ENCODE measurements at regions not wholly inside any gene's neighbourhood (a gene's known extent, or its start where the extent isn't known, plus 50 kb on each side); places are given as distances from the start of the nearest gene placed in this dataset.

GRCh38 chr9:118215549-118215948 is 511.3 kb downstream of the TLR4 start:
- DNase-seq, result no peak

DNA sequence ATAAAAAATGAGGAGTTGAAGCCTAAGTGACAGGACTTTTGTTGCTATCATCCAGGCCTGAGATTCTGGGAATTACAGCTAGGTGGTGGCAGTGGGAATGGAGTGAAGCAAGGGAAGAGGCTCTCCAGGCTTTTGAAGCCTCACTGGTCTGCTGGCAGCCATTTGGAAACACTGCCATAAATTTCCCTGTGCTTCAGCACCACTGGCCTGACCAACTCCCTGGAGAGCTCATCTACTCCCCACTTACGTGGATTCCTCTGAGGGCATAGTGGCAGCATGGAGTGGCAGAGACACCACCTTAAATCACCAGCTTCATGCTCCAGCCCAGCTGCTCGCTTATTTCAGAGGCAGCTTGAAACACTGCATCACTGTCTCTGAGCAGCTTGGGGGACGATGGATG is 518.2 kb downstream of the TLR4 start:
- no peak for DNase-seq

GRCh38 chr9:118223111-118223510 is 518.9 kb downstream of the TLR4 start:
- no peak for DNase-seq

DNA sequence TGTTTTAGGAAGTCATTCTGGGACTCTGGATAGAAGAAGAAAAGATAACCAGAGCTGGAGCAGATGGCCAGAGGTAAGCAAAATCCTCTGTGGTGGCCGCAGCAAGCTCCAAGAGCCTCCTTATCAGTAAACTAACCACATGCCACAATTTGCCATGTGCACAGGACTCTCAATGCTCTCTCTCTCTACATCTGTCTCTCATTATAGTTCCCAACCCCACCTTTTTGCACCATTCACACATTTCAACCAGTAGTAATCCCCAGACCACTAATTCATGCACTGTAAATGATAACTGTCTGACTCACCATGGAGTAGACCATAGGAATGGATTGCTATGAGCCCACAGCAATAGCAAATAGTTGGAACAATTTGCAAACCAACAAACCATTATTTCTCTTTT is 526.1 kb downstream of the TLR4 start:
- DNase-seq, result no peak

DNA sequence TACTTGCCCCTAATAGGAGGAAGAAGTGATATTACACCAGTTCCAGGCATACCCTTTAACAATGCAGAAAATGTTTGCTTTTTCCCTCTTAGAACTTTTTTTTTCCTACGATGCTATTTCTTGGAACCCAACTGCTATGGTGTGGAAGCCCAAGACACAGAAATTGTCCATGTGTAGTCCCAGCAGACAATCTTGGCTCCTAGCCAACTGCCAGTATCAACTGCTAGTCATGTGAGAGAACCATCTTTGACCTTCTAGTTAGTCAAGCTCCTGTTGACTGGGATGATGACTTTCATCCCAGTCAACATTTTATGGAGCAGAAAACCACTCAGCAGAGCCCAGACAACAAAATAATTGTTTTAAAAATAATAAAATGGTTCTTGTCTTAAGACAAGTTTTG is 532.4 kb downstream of the TLR4 start:
- DNase-seq, result no peak

GRCh38 chr9:118238139-118238538 is 533.9 kb downstream of the TLR4 start:
- DNase-seq, result no peak

DNA sequence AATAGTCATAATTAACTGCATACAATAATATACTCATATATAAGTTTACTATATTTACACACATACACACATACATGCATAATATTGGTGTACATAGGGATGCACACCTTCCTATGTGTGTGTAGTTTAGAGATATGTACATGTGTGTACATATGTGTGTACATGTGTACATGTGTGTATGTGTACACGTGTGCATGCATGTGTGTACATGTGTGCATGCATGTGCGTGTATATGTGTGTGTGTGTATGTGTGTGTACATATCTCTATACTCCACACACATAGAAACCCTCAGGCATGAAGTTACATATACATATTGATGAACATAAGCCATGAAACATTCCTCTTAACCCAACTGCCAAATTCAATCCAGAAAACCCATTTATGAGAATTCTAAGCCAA is 547.8 kb downstream of the TLR4 start:
- no peak for DNase-seq

DNA sequence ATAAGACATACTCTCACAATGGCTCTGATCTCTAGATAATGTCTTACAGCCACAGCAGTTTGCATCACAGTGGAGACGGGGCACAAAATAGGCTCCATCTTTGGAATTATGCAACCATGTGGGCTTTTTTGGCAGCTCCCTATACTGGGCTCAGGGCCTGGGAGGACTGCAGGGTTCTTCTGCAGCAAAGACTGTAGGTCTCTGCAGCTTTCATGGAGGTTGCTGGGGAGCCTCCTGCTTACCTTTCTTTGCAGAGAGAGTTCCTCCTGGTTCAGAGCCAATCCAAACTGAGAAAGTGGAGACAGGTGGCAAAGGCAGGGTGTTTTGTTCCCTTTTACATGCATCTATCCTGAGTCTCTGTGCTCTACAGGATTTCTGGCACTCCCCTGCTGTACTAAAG is 558.0 kb downstream of the TLR4 start:
- no peak for DNase-seq

GRCh38 chr9:118263949-118264348 is 559.7 kb downstream of the TLR4 start:
- no peak for DNase-seq

DNA sequence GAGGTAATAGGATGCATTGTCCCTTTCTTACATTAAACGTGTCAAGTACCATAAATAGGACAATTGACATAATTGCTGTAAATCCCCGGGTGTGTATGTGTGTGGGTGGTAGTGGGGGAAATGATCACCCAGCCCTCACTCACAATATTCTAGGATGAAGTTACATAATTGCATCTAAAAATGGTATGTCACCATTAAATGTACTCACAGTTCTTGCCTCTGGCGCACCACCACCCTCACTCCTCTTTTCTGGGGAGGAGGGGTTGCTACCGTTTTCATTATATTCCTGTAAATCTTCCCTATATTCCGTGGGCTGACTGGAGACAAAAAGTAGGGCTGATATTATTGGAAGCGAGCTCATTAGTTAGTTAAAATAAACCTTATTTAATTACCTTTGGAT is 563.8 kb downstream of the TLR4 start:
- DNase-seq, result no peak

DNA sequence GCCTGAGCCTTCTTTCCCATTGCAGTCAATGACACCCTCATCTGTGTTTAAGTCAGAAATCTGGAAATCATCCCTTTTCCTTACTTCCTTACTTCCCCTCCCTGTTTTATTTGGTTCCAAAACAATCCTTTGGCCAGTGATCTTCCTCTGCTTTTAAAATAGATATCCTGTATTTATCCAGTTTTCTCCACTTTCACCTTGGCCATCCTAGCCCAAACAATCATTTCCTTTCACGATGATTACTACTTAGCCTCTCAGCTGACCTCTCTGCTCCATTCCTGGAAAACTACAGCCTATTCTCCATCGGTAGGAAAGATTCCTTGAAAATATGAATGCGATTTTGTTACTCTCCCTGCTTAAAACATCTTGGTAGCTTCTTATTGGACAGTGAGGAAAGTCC is 565.4 kb downstream of the TLR4 start:
- no peak for DNase-seq

DNA sequence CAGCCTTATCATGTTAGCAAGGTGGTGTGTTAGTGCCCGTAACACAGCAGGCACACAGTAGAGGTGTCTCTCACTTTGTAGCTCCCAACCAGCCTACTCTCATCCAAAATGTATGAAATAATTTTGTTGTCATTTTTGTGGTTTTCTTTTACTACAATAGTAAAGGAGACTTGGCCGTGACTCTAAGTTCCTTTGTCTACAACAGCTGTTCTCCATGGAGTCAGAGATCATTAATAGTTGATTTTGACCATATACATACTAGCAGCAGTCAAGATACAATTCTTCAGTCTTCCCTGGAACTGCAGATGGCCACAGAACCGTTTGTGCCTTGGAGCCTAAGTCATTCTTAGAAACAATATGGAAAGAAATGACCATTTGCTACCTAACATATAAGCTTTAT is 567.1 kb downstream of the TLR4 start:
- DNase-seq, result no peak

DNA sequence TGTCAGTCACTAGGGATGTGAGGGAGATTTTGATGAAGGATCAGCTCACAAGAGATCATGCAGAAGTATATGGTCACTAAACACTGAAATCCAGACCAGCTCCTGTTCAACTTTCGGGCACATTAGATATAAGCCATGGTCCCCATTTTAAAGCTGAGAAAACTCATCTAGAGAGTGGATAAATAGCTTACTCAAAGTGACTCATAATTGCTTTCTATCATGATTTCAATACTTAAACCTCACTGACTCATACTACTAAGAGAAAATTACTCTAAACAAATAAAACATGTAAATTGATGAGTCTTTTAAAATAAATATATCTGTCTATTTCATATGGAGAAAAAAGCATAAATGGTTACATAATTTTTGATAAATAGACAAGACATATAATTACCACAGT is 567.7 kb downstream of the TLR4 start:
- DNase-seq, result no peak

DNA sequence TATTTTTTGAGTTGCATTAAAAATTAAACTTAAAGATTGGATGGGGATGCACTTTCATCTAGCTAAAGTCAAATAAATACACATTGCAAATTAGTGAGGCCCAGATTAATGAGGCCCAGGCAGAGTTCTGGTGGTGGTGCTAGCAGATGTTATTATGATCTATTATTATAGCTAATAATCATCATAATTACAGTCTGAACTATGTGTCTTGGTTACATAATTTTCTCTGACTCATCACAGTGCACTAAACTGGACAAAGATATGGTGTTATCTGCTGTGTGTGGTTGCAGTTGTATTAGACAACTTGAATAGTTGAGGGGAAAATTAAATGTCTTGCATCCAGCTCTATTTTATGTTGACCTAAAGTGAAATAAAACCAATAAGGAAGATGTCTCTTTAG is 568.8 kb downstream of the TLR4 start:
- DNase-seq, result no peak

DNA sequence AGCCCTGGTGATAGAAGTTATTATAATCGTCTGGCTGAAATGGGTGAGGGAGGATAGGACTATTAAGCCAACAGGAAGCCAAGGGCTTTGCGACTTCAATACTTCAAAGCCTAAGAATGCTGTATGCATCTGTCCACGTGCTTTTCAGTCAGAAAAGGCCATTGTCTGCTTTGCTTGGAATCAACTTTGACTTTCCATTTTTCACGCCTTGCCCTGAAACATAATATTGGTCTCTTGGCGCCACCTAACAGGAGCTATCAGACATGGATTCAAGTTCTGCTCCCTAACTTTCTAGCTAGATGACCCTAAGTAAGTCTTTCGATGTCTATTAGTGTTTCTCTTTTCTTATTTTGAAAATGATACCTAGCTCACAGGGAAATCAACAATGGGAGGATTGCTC is 572.6 kb downstream of the TLR4 start:
- DNase-seq, result no peak

DNA sequence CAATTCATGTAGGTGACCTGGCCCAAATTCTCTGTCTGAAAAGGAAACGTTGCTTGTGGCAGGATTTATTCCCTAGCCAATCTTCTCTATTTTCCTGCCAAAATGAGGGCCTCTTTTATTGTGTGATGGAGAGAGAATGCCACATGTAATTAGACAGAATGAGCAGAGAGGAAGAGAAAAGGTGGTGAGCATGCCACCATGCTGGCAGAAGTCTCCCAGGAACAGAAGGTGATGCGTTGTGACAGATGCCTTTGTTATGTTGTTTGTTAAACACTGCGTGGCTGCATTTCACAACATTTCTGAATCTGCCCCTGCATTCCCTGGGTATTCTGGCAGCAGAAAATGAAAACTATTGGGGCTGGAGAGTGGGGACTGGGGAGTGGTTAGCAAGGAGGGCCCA is 577.6 kb downstream of the TLR4 start:
- no peak for DNase-seq

DNA sequence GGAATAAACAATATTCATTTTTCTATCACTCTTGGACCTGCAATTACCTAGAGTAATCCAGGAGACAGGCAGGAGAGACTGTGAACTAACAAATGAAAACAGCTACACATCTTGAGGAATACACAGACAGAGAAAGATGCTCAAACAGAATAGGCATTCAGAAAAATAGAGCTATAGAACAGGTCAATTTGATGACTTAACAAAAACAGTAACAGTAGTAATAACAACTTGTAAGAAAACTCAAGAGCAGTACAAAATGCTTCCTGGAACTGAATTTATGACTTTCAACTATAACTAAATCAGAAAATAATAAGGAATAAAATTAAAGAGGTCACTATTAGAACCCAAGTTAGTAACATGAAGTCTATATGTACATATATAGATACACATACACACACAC is 579.3 kb downstream of the TLR4 start:
- DNase-seq, result no peak

- no peak for DNase-seq
Measured at GRCh38 chr9:118290116-118290515, 585.9 kb downstream of the TLR4 start.

DNA sequence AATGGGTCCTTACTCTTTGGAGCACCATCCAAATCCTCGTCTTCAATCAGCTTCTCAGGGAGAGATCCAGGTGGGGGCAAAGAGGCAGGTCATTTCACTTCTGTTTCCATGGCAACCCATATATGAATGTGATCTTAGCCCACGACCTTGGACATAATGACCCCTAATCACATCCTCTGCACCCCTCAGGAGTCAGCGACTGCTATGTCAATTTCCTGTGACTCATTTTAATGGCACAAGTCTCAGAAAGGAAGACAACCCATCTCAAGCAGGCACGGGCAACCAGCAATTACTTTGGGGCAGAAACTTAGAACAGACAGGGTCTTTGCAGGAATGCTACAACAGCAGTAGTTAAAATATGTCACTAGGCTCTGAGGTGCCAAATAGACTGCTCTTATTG is 591.2 kb downstream of the TLR4 start:
- DNase-seq, result no peak

DNA sequence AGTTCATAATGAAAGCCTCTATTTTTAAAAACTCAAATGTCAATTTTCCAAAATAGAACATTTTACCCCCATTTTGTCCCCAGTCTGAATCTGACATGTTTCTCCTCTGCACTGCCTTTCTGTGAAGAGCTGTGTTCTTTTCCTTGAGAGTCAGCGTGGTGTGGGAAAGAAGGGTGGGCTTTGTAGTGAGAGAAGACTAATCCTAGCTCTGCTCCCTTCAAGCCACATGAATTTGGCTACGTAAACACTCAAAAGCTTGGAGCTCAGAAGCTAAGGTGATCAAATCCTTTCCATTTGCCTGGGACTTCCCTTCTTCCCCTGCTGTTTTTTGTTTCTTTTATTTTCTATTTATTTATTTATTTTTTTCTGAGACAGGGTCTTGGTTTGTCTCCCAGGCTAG is 598.5 kb downstream of the TLR4 start:
- no peak for DNase-seq

DNA sequence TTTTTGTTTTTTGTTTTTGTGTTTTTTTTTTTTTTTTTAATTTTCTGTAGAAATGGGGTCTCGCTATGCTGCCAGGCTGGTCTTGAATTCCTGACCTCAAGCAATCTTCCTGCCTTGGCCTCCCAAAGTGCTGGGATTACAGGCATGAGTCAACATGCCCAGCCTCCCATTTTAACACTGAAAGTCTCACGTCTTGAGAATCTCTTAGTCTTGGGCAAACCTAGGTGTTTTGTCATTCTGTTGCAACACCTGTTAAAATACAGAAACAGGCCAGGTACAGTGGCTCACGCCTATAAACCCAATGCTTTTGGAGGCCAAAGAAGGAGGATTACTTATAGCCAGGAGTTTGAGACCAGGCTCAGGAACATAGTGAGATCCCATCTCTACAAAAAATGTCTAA is 599.0 kb downstream of the TLR4 start:
- no peak for DNase-seq

- DNase-seq, result no peak
Measured at GRCh38 chr9:118305331-118305730, 601.1 kb downstream of the TLR4 start.

- DNase-seq, result no peak
Measured at GRCh38 chr9:118306801-118307200, 602.6 kb downstream of the TLR4 start.

GRCh38 chr9:118313965-118314364 is 609.8 kb downstream of the TLR4 start:
- DNase-seq, result no peak

DNA sequence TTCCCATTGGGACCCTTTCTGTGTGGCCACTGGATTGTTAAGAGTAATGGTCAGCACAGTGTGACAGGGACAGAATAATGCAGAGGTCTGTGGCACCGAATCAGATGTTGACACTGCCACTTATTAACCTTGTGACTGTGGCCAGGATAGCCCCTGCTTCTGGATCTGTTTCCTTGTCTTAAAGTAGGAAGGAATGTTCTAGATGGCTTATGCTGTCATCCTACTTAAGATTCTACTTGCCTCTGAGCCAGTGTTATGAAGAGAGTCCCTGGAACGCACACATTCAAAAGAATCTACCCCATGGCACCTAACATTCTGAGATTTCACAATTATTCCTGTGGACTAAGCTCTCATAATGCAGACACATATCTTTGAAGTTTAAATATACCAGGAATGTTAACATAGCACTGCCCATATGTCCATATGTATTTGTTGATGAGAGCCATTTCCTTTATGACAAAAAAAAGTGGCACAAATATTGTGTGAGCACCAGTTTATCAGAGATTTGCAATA is 612.7 kb downstream of the TLR4 start:
- DNase-seq, result no peak

DNA sequence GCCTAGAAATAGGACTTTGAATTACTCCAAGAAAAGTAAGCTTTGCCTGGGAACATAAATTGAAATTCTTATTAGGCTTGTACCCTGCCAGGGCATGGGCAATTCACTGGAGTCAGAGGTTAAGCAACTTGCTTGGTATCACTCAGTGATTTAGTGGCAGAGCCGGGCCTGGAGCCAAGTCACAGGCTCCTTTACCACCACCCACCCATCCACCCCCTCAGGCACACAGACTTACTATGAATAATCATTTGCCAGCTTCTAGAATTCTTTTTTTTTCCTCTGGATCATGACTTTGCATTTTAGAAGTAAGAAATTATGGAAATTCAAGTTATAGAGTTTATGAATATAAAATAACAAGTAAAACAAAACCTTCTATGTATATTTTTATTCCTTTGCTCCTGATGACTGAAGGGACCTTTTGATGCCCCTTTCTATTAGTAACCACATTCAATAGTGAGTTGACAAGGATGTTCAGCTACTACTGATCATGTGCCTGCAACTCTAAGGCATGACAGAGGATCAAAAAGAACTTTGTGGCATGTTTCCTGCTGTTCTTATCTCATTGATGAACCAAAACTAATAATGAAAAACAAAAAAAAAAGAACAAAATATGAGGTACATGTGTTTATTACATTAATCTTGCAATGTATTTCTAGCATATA is 614.7 kb downstream of the TLR4 start:
- DNase-seq, result no peak

Data from CD4-positive, alpha-beta T cell treated with Interleukin-21 for 1 hour (primary cell).